GM12872 (cell line): ENCODE measurements at regions not wholly inside any gene's neighbourhood (a gene's known extent, or its start where the extent isn't known, plus 50 kb on each side); places are given as distances from the start of the nearest gene placed in this dataset.

Experiments
- TF ChIP-seq, protein P1 (sequence below): IDR thresholded peaks from 3 replicates; pipeline ENCODE4 v1.5.1; 2011; ENCODE audit warnings: low read depth, mild to moderate bottlenecking, low read length, moderate library complexity; ENCODE audit not compliant: insufficient read depth

- TF ChIP-seq, protein P1, sequence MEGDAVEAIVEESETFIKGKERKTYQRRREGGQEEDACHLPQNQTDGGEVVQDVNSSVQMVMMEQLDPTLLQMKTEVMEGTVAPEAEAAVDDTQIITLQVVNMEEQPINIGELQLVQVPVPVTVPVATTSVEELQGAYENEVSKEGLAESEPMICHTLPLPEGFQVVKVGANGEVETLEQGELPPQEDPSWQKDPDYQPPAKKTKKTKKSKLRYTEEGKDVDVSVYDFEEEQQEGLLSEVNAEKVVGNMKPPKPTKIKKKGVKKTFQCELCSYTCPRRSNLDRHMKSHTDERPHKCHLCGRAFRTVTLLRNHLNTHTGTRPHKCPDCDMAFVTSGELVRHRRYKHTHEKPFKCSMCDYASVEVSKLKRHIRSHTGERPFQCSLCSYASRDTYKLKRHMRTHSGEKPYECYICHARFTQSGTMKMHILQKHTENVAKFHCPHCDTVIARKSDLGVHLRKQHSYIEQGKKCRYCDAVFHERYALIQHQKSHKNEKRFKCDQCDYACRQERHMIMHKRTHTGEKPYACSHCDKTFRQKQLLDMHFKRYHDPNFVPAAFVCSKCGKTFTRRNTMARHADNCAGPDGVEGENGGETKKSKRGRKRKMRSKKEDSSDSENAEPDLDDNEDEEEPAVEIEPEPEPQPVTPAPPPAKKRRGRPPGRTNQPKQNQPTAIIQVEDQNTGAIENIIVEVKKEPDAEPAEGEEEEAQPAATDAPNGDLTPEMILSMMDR: no peak
Measured at GRCh38 chr6:74408844-74409243, 712.8 kb downstream of the CD109 start.

- TF ChIP-seq, protein P1: no peak
Measured at GRCh38 chr6:74404366-74404765, 708.4 kb downstream of the CD109 start.

DNA sequence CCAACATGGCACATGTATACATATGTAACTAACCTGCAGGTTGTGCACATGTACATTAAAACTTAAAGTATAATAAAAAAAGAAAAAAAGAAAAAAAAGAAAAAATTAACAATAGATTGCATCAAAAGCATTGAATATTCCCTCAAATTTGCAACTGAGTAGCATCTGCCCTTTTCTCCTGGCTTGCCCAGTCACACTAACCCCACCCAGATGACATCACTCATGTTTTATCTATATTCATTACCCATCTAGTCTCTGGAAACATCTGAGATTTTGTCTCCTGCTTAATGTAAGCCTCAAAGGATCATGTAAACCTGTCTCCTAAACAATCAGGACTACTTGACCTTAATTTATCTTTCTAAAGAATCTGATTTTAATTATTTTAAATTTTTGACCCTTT, 706.8 kb downstream of the CD109 start:
- TF ChIP-seq, protein P1: no peak

DNA sequence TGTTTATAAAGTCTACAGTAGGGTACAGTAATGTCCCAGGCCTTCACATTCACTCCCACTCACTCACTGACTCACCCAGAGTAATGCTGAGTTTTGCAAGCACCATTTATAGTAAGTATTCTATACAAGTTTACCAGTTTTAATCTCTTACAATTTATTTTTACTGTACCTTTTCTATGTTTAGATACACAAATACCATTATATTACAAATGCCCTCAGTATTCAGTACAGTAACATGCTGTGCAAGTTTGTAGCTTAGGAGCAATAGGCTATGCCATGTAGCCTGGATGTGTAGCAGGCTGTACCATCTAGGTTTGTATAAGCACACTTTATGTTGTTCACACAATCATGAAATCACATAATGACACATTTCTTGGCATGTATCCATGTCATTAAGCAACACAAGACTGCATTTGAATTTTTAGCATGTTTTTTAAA, 673.6 kb downstream of the CD109 start:
- TF ChIP-seq, protein P1: no peak

- TF ChIP-seq, protein P1: no peak
Measured at GRCh38 chr6:74368746-74369145, 672.7 kb downstream of the CD109 start.

DNA sequence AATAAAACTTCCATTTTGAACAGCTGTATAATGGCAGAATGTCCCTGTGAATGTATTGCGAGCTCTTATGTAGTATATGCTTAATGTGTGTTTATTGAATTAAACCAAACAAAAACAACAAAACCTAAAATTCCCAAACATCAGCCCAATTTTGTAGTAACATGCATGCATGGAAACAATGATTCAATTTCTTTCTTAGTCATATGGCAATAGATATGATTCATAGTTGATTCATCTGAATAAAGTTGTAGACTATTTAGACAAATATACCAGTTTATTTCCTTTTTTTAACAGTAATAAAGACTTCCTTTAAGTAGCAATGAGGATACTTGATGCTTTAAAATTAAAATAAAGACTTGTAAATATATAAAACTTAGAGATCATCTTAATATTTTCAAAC, 670.6 kb downstream of the CD109 start:
- TF ChIP-seq, protein P1: no peak

GRCh38 chr6:74362391-74362790, 666.4 kb downstream of the CD109 start:
- TF ChIP-seq, protein P1: no peak

DNA sequence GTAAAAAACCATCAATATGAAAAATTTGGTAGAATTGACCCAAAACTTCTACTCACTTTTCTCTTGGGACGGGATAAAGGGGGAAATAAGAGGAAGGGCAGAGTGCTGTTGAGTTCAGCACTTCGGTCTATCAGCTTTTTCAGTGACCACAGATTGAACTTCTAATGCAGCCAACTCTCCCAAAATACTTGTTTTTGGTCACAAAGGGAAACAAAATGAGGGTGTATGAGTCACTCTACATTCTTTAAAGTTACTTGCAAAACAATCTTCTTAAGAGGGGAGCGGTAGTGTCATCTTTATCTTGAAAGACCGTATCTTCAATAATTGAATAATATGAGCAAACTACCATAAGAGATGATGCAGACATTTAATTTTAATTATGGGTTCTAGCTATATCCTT, 661.3 kb downstream of the CD109 start:
- TF ChIP-seq, protein P1: no peak
